ENCODE measurements at regions not wholly inside any gene's neighbourhood (a gene's known extent, or its start where the extent isn't known, plus 50 kb on each side); places are given as distances from the start of the nearest gene placed in this dataset.

DNA sequence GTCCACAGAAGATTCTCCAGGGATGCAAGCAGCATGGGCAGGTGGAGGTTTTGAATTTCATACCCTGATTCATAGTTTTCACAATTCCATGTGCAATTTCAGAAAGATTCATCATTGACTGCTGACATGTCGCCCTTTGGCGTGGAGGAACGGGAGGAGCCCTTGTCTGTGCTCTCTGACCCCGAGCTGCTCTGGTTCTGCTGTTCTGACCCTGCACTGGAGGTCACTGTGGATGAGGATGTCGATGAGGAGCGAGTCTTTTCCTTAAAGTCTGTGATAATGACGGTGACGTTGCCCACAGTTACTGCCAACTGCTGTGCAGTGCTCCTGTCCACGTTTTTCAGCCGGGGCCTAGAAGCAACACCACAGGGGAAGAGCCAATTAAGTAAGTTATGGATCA lies 470.0 kb downstream of the SHQ1 start:
- Histone ChIP-seq H3K9me3 (ENCODE audit: insufficient read depth, low read length) (no peaks in the 10 kb centered on the region), H3K4me3 (ENCODE audit: insufficient read depth, low read length, poor library complexity, severe bottlenecking) (no peak overlapping the region), H3K9ac (ENCODE audit: low read length) (no peak overlapping the region), H4K20me1 (ENCODE audit: low read depth, low read length) (peaks cover 6% of the 10 kb centered on the region; the same call in 1 of the 2 replicates), H3K79me2 (ENCODE audit: insufficient read depth, low read length) (peaks cover 7% of the 10 kb centered on the region; the same call in 1 of the 2 replicates), H2AFZ (ENCODE audit: low read depth, low read length, severe bottlenecking) (no peak overlapping the region), H3F3A (ENCODE audit: insufficient read depth) (no peaks in the 10 kb centered on the region), H3K27me3 (ENCODE audit: low read length) (no peaks in the 10 kb centered on the region), H3K9me2 (replicated peaks; ENCODE audit: insufficient read depth, low read length) (no peaks in the 10 kb centered on the region), H3K4me2 (ENCODE audit: low read depth, low read length, poor library complexity, severe bottlenecking) (no peak overlapping the region), H3K27ac (ENCODE audit: low read depth, low read length) (no peak overlapping the region), H3K36me3 (ENCODE audit: low read length) (0 out of 2 replicates have a peak, but pooled peaks cover 2% of the 10 kb centered on the region)
- TF ChIP-seq, protein P1, sequence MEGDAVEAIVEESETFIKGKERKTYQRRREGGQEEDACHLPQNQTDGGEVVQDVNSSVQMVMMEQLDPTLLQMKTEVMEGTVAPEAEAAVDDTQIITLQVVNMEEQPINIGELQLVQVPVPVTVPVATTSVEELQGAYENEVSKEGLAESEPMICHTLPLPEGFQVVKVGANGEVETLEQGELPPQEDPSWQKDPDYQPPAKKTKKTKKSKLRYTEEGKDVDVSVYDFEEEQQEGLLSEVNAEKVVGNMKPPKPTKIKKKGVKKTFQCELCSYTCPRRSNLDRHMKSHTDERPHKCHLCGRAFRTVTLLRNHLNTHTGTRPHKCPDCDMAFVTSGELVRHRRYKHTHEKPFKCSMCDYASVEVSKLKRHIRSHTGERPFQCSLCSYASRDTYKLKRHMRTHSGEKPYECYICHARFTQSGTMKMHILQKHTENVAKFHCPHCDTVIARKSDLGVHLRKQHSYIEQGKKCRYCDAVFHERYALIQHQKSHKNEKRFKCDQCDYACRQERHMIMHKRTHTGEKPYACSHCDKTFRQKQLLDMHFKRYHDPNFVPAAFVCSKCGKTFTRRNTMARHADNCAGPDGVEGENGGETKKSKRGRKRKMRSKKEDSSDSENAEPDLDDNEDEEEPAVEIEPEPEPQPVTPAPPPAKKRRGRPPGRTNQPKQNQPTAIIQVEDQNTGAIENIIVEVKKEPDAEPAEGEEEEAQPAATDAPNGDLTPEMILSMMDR (IDR thresholded peaks at IDR 0.05; ENCODE audit: insufficient read depth, low read length, poor library complexity, severe bottlenecking) = no peak
- no peak for TF ChIP-seq EZH2phosphoT487 (conservative IDR thresholded peaks at IDR 0.05; ENCODE audit: low read length)

DNA sequence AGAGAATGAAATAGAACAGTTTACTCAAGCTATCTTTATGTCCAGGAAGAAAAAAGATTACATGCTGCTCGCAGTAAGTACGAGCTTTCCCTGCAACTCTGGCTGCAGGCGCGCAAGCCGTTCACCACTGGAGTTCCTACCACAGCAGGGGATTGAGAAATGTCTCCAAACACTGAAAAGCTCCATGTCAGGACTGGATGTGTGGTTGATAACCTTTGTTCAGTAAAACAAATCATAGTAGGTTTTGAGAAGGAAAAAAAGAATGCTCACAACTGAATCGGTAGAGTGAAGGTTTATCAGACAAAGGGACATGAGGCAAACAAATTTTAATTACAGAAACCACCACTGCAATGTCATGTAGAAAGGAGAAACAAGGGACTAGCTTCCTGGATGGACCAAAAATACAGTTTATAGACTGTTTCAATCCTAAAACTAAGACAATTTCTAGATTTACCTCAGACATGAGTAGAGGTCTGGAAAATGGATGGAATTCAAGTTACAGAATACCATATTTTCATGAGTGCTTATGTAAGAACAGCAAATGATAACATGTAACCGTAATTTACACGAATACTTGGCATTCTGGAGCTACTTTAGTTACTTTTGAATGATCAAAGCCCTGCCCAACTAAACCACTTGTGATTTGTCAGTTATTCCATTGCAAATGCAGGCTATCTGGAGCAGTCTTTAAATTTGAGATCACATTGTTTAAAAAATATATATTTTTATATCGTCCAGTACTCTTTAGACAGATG lies 471.1 kb downstream of the SHQ1 start:
- TF ChIP-seq EZH2phosphoT487 (conservative IDR thresholded peaks at IDR 0.05; ENCODE audit: low read length) = no peak
- Histone ChIP-seq H4K20me1 (ENCODE audit: low read depth, low read length) (peaks cover 6% of the 10 kb centered on the region; the same call in 1 of the 2 replicates), H3K27me3 (ENCODE audit: low read length) (no peaks in the 10 kb centered on the region), H3K4me2 (ENCODE audit: low read depth, low read length, poor library complexity, severe bottlenecking) (no peak overlapping the region), H2AFZ (ENCODE audit: low read depth, low read length, severe bottlenecking) (no peak overlapping the region), H3K27ac (ENCODE audit: low read depth, low read length) (no peak overlapping the region), H3K9me3 (ENCODE audit: insufficient read depth, low read length) (no peaks in the 10 kb centered on the region), H3K36me3 (ENCODE audit: low read length) (0 out of 2 replicates have a peak, but pooled peaks cover 2% of the 10 kb centered on the region), H3K79me2 (ENCODE audit: insufficient read depth, low read length) (no peaks in the 10 kb centered on the region; the same call in 1 of the 2 replicates), H3K9me2 (replicated peaks; ENCODE audit: insufficient read depth, low read length) (no peaks in the 10 kb centered on the region), H3F3A (ENCODE audit: insufficient read depth) (no peaks in the 10 kb centered on the region), H3K4me3 (ENCODE audit: insufficient read depth, low read length, poor library complexity, severe bottlenecking) (no peak overlapping the region), H3K9ac (ENCODE audit: low read length) (no peak overlapping the region)

DNA sequence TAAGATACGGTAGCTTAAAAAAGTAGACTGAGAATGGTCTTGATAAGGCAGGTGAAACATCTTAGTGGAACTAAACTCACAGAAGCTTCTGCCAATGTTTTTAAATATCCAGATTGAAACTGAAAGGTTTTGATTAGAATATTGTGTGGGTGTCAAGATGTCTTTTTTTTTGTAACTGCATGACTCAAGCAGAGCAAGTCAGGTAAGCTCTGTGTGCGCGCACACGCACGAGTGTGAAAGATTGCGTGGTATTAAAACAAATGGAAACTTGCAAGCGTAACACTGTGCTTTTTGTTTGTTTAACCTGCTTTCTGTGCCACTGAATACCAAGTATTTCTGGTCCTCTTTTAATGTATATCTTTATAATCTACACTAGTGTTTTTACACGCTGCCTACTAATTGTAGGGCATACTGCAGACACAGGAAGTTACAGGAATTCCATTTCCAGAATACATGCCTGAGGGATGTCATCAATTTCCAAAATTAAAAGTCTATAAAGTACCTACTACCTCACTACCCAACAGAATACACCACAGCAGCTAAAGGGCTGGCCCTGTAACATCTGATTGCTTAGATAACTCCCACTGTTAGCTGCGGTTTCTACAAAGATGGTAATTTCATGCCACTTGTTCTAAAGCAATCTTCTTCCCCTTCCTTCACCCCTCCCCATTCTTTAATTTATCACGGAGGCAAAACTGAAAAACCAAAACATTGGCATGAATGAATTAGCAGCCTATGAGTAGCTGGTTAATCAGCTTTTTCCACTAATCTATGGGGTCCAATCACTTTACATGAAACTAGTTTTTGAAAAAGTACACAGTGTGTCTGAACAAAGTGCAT lies 472.8 kb downstream of the SHQ1 start:
- Histone ChIP-seq H3K4me2 (ENCODE audit: low read depth, low read length, poor library complexity, severe bottlenecking) (no peak overlapping the region), H3K27me3 (ENCODE audit: low read length) (no peaks in the 10 kb centered on the region), H4K20me1 (ENCODE audit: low read depth, low read length) (no peaks in the 10 kb centered on the region), H3K27ac (ENCODE audit: low read depth, low read length) (no peak overlapping the region), H3K9ac (ENCODE audit: low read length) (no peak overlapping the region), H2AFZ (ENCODE audit: low read depth, low read length, severe bottlenecking) (no peak overlapping the region), H3K9me2 (replicated peaks; ENCODE audit: insufficient read depth, low read length) (no peaks in the 10 kb centered on the region), H3K9me3 (ENCODE audit: insufficient read depth, low read length) (no peaks in the 10 kb centered on the region), H3K36me3 (ENCODE audit: low read length) (0 out of 2 replicates have a peak, but pooled peaks cover 2% of the 10 kb centered on the region), H3K79me2 (ENCODE audit: insufficient read depth, low read length) (no peaks in the 10 kb centered on the region), H3K4me3 (ENCODE audit: insufficient read depth, low read length, poor library complexity, severe bottlenecking) (no peak overlapping the region), H3F3A (ENCODE audit: insufficient read depth) (no peaks in the 10 kb centered on the region)
- TF ChIP-seq, protein P1 (IDR thresholded peaks at IDR 0.05; ENCODE audit: insufficient read depth, low read length, poor library complexity, severe bottlenecking) = no peak
- TF ChIP-seq EZH2phosphoT487 (conservative IDR thresholded peaks at IDR 0.05; ENCODE audit: low read length) = no peak

Measured in SU-DHL-6 (cell line).